GM12878 (cell line): ENCODE measurements at regions not wholly inside any gene's neighbourhood (a gene's known extent, or its start where the extent isn't known, plus 50 kb on each side); places are given as distances from the start of the nearest gene placed in this dataset.

ENCODE experiments used
- ATAC-seq: fragments of 200-7000 bp; cut with Tn5 transposase; 3 replicates; pipeline ENCODE4 v1.9.1; 2020; ENCODE audit warnings: mild to moderate bottlenecking, moderate library complexity
- BruUV-seq: library from RNA; stranded (reverse); fragments of 400-500 nt; replicated peaks from 2 replicates; lab custom pipeline; 2021; lab: Mats Ljungman, UMichigan
- CTCF ChIA-PET: fragments of 300-600 bp; sonication (Branson Sonifier 250); formaldehyde crosslinking; extraction: SDS; loops from one replicate; lab custom pipeline; 2021; ENCODE audit warnings: inconsistent platforms; lab: Yijun Ruan, JAX
- POLR2A ChIA-PET: fragments of 350-600 bp; formaldehyde crosslinking; extraction: SDS; loops from one replicate; lab custom pipeline; 2021; ENCODE audit warnings: inconsistent platforms; lab: Charles Lee
- RAD21 ChIA-PET: fragments of 300-600 bp; sonication (Branson Sonifier 250); formaldehyde crosslinking; loops from one replicate; lab custom pipeline; 2023; ENCODE audit warnings: antibody characterized with exemption; ENCODE audit not compliant: unreplicated experiment; lab: Charles Lee
- SMC1A ChIA-PET: fragments of 300-600 bp; sonication (Branson Sonifier 250); formaldehyde crosslinking; loops from one replicate; lab custom pipeline; 2023; ENCODE audit not compliant: unreplicated experiment, uncharacterized antibody; lab: Charles Lee
- DNase-seq: peaks from one replicate; pipeline ENCODE4 v3.0.0-alpha.2; 2011; ENCODE audit warnings: low read depth, low spot score
- FAIRE-seq: peaks from 3 replicates; lab custom pipeline; 2011; peaks lifted over from hg19 to GRCh38; lab: Jason Lieb, UNC
- H2AFZ ChIP-seq: 2 replicates; pipeline ENCODE4 v1.6.0; 2011; ENCODE audit warnings: low read depth, low read length, control low read depth; ENCODE audit not compliant: control insufficient read depth
- H3K27ac ChIP-seq: 2 replicates; pipeline ENCODE4 v1.5.1; 2011; ENCODE audit warnings: control low read depth; ENCODE audit not compliant: control insufficient read depth, insufficient read depth
- H3K27me3 ChIP-seq, 2 experiments: replicated peaks in 1 of 2; 2 replicates each; pipeline versions ENCODE4 v1.6.0 to v1.6.1; 2011; ENCODE audit warnings: low read length in 1 of 2; ENCODE audit not compliant: control insufficient read depth in 2 of 2, insufficient read depth in 2 of 2
- H3K36me3 ChIP-seq, 2 experiments: 2 replicates each; pipeline ENCODE4 v1.5.1; 2011; ENCODE audit warnings: low read length in 1 of 2; ENCODE audit not compliant: control insufficient read depth in 2 of 2, insufficient read depth in 2 of 2
- H3K4me1 ChIP-seq: 2 replicates; pipeline ENCODE4 v1.6.1; 2011; ENCODE audit warnings: mild to moderate bottlenecking, low read length, moderate library complexity, mixed read lengths; ENCODE audit not compliant: control insufficient read depth, insufficient read depth
- H3K4me2 ChIP-seq: 2 replicates; pipeline ENCODE4 v1.6.0; 2011; ENCODE audit warnings: control low read depth; ENCODE audit not compliant: control insufficient read depth, insufficient read depth
- H3K4me3 ChIP-seq: fragments of 200-600 bp; sonication (generic); 2 replicates; pipeline ENCODE4 v1.5.1; 2016
- H3K79me2 ChIP-seq: 2 replicates; pipeline ENCODE4 v1.6.0; 2011; ENCODE audit warnings: low read length; ENCODE audit not compliant: control insufficient read depth, insufficient read depth
- H3K9ac ChIP-seq: 2 replicates; pipeline ENCODE4 v1.8.0; 2011; ENCODE audit warnings: low read length, control low read depth, mixed read lengths; ENCODE audit not compliant: control insufficient read depth, insufficient read depth
- H3K9me3 ChIP-seq: replicated peaks from 3 replicates; pipeline ENCODE4 v1.5.1; 2011; ENCODE audit warnings: mild to moderate bottlenecking, low read length; ENCODE audit not compliant: control insufficient read depth, insufficient read depth
- H4K20me1 ChIP-seq: 2 replicates; pipeline ENCODE4 v1.6.0; 2011; ENCODE audit not compliant: control insufficient read depth, insufficient read depth
- CBFB ChIP-seq: IDR thresholded peaks from 2 replicates; pipeline ENCODE4 v1.6.1; 2016; ENCODE audit warnings: antibody characterized with exemption, low read depth
- E4F1 ChIP-seq: fragments of 450-650 bp; IDR thresholded peaks from 2 replicates; pipeline ENCODE4 v1.6.1; 2018; ENCODE audit warnings: borderline replicate concordance, mild to moderate bottlenecking; ENCODE audit not compliant: partially characterized antibody
- HDAC6 ChIP-seq: fragments of 200-600 bp; sonication (generic); IDR thresholded peaks from one replicate; pipeline ENCODE4 v1.8.0; 2017; ENCODE audit warnings: antibody characterized with exemption; ENCODE audit not compliant: unreplicated experiment
- IKZF2 ChIP-seq, 2 experiments: fragments of 450-650 bp; IDR thresholded peaks; 2 replicates each; pipeline ENCODE4 v1.6.1; 2017; ENCODE audit warnings: mild to moderate bottlenecking in 2 of 2, moderate library complexity in 2 of 2
- JUND ChIP-seq: IDR thresholded peaks from 2 replicates; pipeline ENCODE4 v1.6.1; 2012; ENCODE audit warnings: low read depth, mild to moderate bottlenecking, low read length, improper control_type of control experiment, moderate library complexity
- MEF2A ChIP-seq: IDR thresholded peaks from 2 replicates; pipeline ENCODE4 v1.6.1; 2011; ENCODE audit warnings: low read depth, mild to moderate bottlenecking, low read length, moderate library complexity; ENCODE audit not compliant: insufficient read depth
- NFYB ChIP-seq: IDR thresholded peaks from 2 replicates; pipeline ENCODE4 v1.6.1; 2011; ENCODE audit warnings: low read depth, mild to moderate bottlenecking, low read length, improper control_type of control experiment, moderate library complexity; ENCODE audit not compliant: insufficient read depth
- PAX5 ChIP-seq: IDR thresholded peaks from 2 replicates; pipeline ENCODE4 v1.6.1; 2011; ENCODE audit warnings: low read depth, low read length, borderline replicate concordance
- SIX5 ChIP-seq: IDR thresholded peaks from 2 replicates; pipeline ENCODE4 v1.6.1; 2011; ENCODE audit warnings: mild to moderate bottlenecking, low read depth, low read length, moderate library complexity; ENCODE audit not compliant: severe bottlenecking
- SPI1 ChIP-seq: IDR thresholded peaks from 2 replicates; pipeline ENCODE4 v1.6.1; 2011; ENCODE audit warnings: low read depth, mild to moderate bottlenecking, low read length, moderate library complexity, borderline replicate concordance; ENCODE audit not compliant: insufficient read depth
- ZBED1 ChIP-seq: IDR thresholded peaks from 2 replicates; pipeline ENCODE4 v1.6.1; 2016; ENCODE audit warnings: borderline replicate concordance
- ZBTB11 ChIP-seq: fragments of 450-650 bp; formaldehyde crosslinking; IDR thresholded peaks from 2 replicates; pipeline ENCODE4 v1.5.0; 2022; ENCODE audit warnings: mild to moderate bottlenecking, missing genetic modification characterization
- WGBS: methylation state at CpG from one replicate; pipeline ENCODE4 v1.1.6; 2016; ENCODE audit warnings: low lambda C conversion rate; ENCODE audit not compliant: insufficient replicate concordance, insufficient coverage; ENCODE audit errors: missing lambda C conversion rate; 5-methylcytosine and 5-hydroxymethylcytosine counted together
- in situ Hi-C: fragments of 300-500 bp; cut with MboI; formaldehyde crosslinking; loops from 9 replicates; pipeline ENCODE4 v1.14.3; 2018; ENCODE audit warnings: mixed read lengths
- intact Hi-C: fragments of 100-400 bp; cut with micrococcal nuclease; formaldehyde crosslinking; loops from one replicate; pipeline ENCODE4 v1.14.2; 2022; ENCODE audit not compliant: unreplicated experiment
- TF ChIP-seq, protein P1 (sequence below): fragments of 450-650 bp; IDR thresholded peaks from 2 replicates; pipeline ENCODE4 v1.6.1; 2017; ENCODE audit warnings: mild to moderate bottlenecking, low read depth, inconsistent platforms; ENCODE audit not compliant: poor library complexity, severe bottlenecking
- TF ChIP-seq, protein P2 (sequence below): fragments of 450-650 bp; IDR thresholded peaks from 2 replicates; pipeline ENCODE4 v1.6.1; 2017; ENCODE audit warnings: mild to moderate bottlenecking

GRCh38 chr6:141173529-141173928 lies 959.2 kb upstream of the GJE1 start (continued):
- TF ChIP-seq ZBTB11 (CRISPR knock-in tag) (no peak), HDAC6 (no peak), IKZF2 (IDR thresholded peaks at IDR 0.05) (no peak)
- TF ChIP-seq, protein P1, sequence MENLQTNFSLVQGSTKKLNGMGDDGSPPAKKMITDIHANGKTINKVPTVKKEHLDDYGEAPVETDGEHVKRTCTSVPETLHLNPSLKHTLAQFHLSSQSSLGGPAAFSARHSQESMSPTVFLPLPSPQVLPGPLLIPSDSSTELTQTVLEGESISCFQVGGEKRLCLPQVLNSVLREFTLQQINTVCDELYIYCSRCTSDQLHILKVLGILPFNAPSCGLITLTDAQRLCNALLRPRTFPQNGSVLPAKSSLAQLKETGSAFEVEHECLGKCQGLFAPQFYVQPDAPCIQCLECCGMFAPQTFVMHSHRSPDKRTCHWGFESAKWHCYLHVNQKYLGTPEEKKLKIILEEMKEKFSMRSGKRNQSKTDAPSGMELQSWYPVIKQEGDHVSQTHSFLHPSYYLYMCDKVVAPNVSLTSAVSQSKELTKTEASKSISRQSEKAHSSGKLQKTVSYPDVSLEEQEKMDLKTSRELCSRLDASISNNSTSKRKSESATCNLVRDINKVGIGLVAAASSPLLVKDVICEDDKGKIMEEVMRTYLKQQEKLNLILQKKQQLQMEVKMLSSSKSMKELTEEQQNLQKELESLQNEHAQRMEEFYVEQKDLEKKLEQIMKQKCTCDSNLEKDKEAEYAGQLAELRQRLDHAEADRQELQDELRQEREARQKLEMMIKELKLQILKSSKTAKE, result no peak

DNA sequence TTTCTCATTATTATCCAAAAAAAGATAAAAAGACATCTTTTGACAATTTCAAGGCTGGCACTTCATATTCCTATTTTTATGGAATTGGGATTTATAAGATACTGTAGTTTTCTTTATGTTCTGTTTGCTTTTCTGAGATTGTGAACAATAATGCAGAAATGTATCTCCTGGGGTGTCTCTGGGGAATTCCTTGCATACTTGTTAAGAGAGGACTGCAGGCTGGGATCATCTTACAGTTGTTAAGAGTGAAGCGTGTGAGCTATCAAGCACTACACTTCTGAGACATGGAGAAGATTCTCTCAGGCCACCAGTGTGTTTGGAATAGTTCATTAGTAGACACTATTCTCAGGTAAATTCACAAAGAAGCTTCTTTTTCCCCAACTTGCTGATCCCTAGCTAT lies 963.3 kb upstream of the GJE1 start:
- no TSS peak for BruUV-seq
- Histone ChIP-seq H3K27ac (no peak overlapping the region), H3K79me2 (no peaks in the 10 kb centered on the region), H2AFZ (no peak overlapping the region), H3K36me3 (no peaks in the 10 kb centered on the region), H3K4me2 (no peak overlapping the region), H3K27me3 (no peaks in the 10 kb centered on the region), H3K9ac (no peak overlapping the region), H4K20me1 (no peaks in the 10 kb centered on the region), H3K9me3 (no peaks in the 10 kb centered on the region), H3K4me1 (no peaks in the 10 kb centered on the region), H3K4me3 (no peak overlapping the region)
- in situ Hi-C loops (no loop called here), intact Hi-C loops (no loop called here)
- no peak for DNase-seq
- TF ChIP-seq, protein P2, sequence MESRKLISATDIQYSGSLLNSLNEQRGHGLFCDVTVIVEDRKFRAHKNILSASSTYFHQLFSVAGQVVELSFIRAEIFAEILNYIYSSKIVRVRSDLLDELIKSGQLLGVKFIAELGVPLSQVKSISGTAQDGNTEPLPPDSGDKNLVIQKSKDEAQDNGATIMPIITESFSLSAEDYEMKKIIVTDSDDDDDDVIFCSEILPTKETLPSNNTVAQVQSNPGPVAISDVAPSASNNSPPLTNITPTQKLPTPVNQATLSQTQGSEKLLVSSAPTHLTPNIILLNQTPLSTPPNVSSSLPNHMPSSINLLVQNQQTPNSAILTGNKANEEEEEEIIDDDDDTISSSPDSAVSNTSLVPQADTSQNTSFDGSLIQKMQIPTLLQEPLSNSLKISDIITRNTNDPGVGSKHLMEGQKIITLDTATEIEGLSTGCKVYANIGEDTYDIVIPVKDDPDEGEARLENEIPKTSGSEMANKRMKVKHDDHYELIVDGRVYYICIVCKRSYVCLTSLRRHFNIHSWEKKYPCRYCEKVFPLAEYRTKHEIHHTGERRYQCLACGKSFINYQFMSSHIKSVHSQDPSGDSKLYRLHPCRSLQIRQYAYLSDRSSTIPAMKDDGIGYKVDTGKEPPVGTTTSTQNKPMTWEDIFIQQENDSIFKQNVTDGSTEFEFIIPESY, result no peak
- TF ChIP-seq PAX5, result no peak
- TF ChIP-seq SIX5, result no peak
- TF ChIP-seq CBFB, result no peak
- no peak for TF ChIP-seq ZBED1
- TF ChIP-seq JUND, result no peak
- TF ChIP-seq SPI1, result no peak
- no peak for TF ChIP-seq E4F1
- no peak for TF ChIP-seq MEF2A
- TF ChIP-seq NFYB, result no peak
- no peak for ATAC-seq
- POLR2A ChIA-PET, result no interaction called here
- WGBS, result 14% methylated on average over 1 of the region's 1 CpG
- SMC1A ChIA-PET, result no interaction called here
- no peak for FAIRE-seq
- RAD21 ChIA-PET, result no interaction called here
- CTCF ChIA-PET, result no interaction called here
